Astrocyte (in vitro differentiated cells and primary cell): ENCODE measurements at regions not wholly inside any gene's neighbourhood (a gene's known extent, or its start where the extent isn't known, plus 50 kb on each side); places are given as distances from the start of the nearest gene placed in this dataset.

ENCODE experiments used
- EZH2 ChIP-seq: IDR thresholded peaks from 2 replicates; pipeline ENCODE4 v1.6.1; 2012; ENCODE audit warnings: mild to moderate bottlenecking, low read length, inconsistent platforms; ENCODE audit not compliant: insufficient read depth
- TF ChIP-seq, protein P1 (sequence below): IDR thresholded peaks from 2 replicates; pipeline ENCODE4 v1.5.1; 2011; ENCODE audit warnings: low read depth, mild to moderate bottlenecking, inconsistent platforms, low read length, moderate library complexity; ENCODE audit not compliant: insufficient read depth

DNA sequence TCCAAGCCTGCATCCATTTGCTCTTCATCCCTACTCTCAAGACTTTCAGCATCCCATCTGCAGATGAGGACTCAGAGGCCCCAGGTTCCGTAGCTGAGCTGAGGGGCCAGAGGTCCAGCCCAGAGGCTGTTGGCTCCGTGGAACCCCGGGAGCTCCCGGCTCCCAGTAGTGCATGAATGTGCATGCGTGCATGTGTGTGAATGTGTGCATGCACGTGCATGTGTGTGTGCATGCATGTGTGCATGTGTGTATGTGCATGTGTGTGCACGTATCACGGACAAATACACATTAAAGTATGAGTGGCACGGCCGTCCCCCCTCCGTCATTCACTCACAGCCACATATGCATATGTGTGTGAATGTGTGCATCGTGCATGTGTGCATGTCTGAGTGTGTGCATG lies 149.9 kb downstream of the KIF26A start:
- TF ChIP-seq, protein P1, sequence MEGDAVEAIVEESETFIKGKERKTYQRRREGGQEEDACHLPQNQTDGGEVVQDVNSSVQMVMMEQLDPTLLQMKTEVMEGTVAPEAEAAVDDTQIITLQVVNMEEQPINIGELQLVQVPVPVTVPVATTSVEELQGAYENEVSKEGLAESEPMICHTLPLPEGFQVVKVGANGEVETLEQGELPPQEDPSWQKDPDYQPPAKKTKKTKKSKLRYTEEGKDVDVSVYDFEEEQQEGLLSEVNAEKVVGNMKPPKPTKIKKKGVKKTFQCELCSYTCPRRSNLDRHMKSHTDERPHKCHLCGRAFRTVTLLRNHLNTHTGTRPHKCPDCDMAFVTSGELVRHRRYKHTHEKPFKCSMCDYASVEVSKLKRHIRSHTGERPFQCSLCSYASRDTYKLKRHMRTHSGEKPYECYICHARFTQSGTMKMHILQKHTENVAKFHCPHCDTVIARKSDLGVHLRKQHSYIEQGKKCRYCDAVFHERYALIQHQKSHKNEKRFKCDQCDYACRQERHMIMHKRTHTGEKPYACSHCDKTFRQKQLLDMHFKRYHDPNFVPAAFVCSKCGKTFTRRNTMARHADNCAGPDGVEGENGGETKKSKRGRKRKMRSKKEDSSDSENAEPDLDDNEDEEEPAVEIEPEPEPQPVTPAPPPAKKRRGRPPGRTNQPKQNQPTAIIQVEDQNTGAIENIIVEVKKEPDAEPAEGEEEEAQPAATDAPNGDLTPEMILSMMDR: no peak
- no peak for TF ChIP-seq EZH2
